ENCODE measurements at regions not wholly inside any gene's neighbourhood (a gene's known extent, or its start where the extent isn't known, plus 50 kb on each side); places are given as distances from the start of the nearest gene placed in this dataset.

DNA sequence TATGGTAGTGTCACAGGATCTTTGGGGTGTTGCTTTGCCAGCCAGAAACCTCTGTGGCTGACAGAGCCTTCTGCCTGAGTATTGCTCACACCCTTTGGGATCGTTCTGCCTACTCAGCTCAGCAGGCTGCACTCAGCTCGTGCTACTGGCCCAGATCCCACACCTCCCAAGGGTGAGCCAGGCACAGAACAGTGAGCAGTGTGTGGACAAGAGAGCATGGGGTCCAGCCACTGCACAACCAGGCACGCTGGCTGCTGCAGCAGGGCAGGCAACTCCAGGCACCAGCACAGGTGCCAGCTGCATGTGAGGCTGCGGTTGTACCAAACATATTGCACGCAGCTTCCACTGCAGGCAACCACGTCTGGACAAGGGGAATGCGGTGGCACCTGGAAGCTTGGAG is 84.9 kb downstream of the CYB561 start:
- H3K9me3 ChIP-seq (ENCODE audit: insufficient read depth, low read depth), result no peaks in the 10 kb centered on the region
- H3K4me1 ChIP-seq (replicated peaks; ENCODE audit: insufficient read depth), result no peaks in the 10 kb centered on the region
- no peaks in the 10 kb centered on the region for H3K9me2 ChIP-seq (ENCODE audit: insufficient read depth)
- BruUV-seq (replicated peaks), result no TSS peak
- no peak overlapping the region for H2AFZ ChIP-seq
- ChIA-PET CTCF (no interaction called here), POLR2A (ENCODE audit: unreplicated experiment) (no interaction called here)
- TF ChIP-seq CTCF (conservative IDR thresholded peaks at IDR 0.05) (no peak), EZH2 (IDR thresholded peaks at IDR 0.05; ENCODE audit: low read depth) (no peak)
- peaks cover 5% of the 10 kb centered on the region for H3K36me3 ChIP-seq (ENCODE audit: low read depth)
- no peak overlapping the region for H3K4me3 ChIP-seq
- H3K4me2 ChIP-seq, result no peak overlapping the region
- intact Hi-C loops (cut with micrococcal nuclease; ENCODE audit: unreplicated experiment), result no loop called here
- no peak for DNase-seq
- H3K79me2 ChIP-seq (ENCODE audit: low read depth), result no peaks in the 10 kb centered on the region
- no peaks in the 10 kb centered on the region for H3K27me3 ChIP-seq (ENCODE audit: insufficient read depth, low read depth)
- 0 out of 2 replicates have a peak, but pooled peaks cover 3% of the 10 kb centered on the region for H3F3A ChIP-seq (ENCODE audit: insufficient read depth, low read depth)
- peaks cover 8% of the 10 kb centered on the region; the same call in 1 of the 2 replicates for H4K20me1 ChIP-seq (ENCODE audit: insufficient read depth)
- no peak overlapping the region for H3K27ac ChIP-seq

- intact Hi-C loops (cut with micrococcal nuclease; ENCODE audit: unreplicated experiment), result no loop called here
- TF ChIP-seq CTCF (conservative IDR thresholded peaks at IDR 0.05) (no peak), EZH2 (IDR thresholded peaks at IDR 0.05; ENCODE audit: low read depth) (no peak)
- Histone ChIP-seq H3K4me2 (no peak overlapping the region), H3K27me3 (ENCODE audit: insufficient read depth, low read depth) (no peaks in the 10 kb centered on the region), H3K9me3 (ENCODE audit: insufficient read depth, low read depth) (no peaks in the 10 kb centered on the region), H3K4me3 (no peak overlapping the region), H3K4me1 (replicated peaks; ENCODE audit: insufficient read depth) (no peaks in the 10 kb centered on the region), H3K9me2 (ENCODE audit: insufficient read depth) (no peaks in the 10 kb centered on the region), H4K20me1 (ENCODE audit: insufficient read depth) (0 out of 2 replicates have a peak, but pooled peaks cover 5% of the 10 kb centered on the region), H3F3A (ENCODE audit: insufficient read depth, low read depth) (0 out of 2 replicates have a peak, but pooled peaks cover 3% of the 10 kb centered on the region), H3K27ac (no peak overlapping the region), H2AFZ (no peak overlapping the region), H3K36me3 (ENCODE audit: low read depth) (peaks cover 8% of the 10 kb centered on the region; the same call in 1 of the 2 replicates), H3K79me2 (ENCODE audit: low read depth) (no peaks in the 10 kb centered on the region)
- ChIA-PET POLR2A (ENCODE audit: unreplicated experiment) (no interaction called here), CTCF (no interaction called here)
- DNase-seq, result no peak
- no TSS peak for BruUV-seq (replicated peaks)
Measured at GRCh38 chr17:63362115-63362514, 84.0 kb downstream of the CYB561 start.

DNA sequence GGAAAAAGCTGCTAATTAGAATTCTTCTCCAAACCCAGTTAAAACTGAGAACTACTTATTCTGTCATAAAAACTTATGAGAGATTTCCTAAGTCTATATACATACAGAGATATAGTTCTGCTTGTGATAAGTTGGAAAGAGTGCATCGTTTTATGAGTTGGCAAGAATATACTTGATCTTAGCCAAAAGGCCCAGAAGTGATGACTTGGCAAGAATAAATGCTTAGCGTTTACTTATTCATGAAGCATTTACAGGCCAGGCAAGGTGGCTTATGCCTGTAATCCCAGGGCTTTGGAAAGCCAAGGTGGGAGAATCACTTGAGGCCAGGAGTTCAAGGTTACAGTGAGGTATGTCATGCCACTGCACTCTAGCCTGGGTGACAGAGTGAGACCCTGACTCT is 81.7 kb downstream of the CYB561 start:
- POLR2A ChIA-PET (ENCODE audit: unreplicated experiment), result no interaction called here
- Histone ChIP-seq H2AFZ (no peak overlapping the region), H3K4me1 (replicated peaks; ENCODE audit: insufficient read depth) (no peaks in the 10 kb centered on the region), H3K36me3 (ENCODE audit: low read depth) (peaks cover 8% of the 10 kb centered on the region; the same call in 1 of the 2 replicates), H3K79me2 (ENCODE audit: low read depth) (no peaks in the 10 kb centered on the region), H3K4me2 (no peak overlapping the region), H3K9me2 (ENCODE audit: insufficient read depth) (no peaks in the 10 kb centered on the region), H4K20me1 (ENCODE audit: insufficient read depth) (peaks cover 15% of the 10 kb centered on the region; the same call in 1 of the 2 replicates), H3K4me3 (no peak overlapping the region), H3K9me3 (ENCODE audit: insufficient read depth, low read depth) (no peaks in the 10 kb centered on the region), H3F3A (ENCODE audit: insufficient read depth, low read depth) (0 out of 2 replicates have a peak, but pooled peaks cover 3% of the 10 kb centered on the region), H3K27me3 (ENCODE audit: insufficient read depth, low read depth) (no peaks in the 10 kb centered on the region), H3K27ac (no peak overlapping the region)
- intact Hi-C loops (cut with micrococcal nuclease; ENCODE audit: unreplicated experiment), result no loop called here
- CTCF ChIA-PET, result no interaction called here
- TF ChIP-seq EZH2 (IDR thresholded peaks at IDR 0.05; ENCODE audit: low read depth), result no peak
- TF ChIP-seq CTCF (conservative IDR thresholded peaks at IDR 0.05), result no peak
- DNase-seq, result no peak
- BruUV-seq (replicated peaks), result no TSS peak
